DND-41 (cell line): ENCODE measurements at regions not wholly inside any gene's neighbourhood (a gene's known extent, or its start where the extent isn't known, plus 50 kb on each side); places are given as distances from the start of the nearest gene placed in this dataset.
"Not testable (repeated sequence)": the region's sequence is repeated elsewhere in the genome, so short reads cannot be mapped to it uniquely, and the experiment has no call there.

Source experiments
- EZH2 ChIP-seq: IDR thresholded peaks from 3 replicates; pipeline ENCODE4 v1.6.1; 2012; ENCODE audit warnings: borderline replicate concordance, low read depth, mild to moderate bottlenecking, moderate library complexity, low read length, inconsistent platforms; ENCODE audit not compliant: severe bottlenecking
- TF ChIP-seq, protein P1 (sequence below): IDR thresholded peaks from 2 replicates; pipeline ENCODE4 v1.5.1; 2012; ENCODE audit warnings: borderline replicate concordance, low read length, moderate library complexity, mild to moderate bottlenecking; ENCODE audit not compliant: poor library complexity, severe bottlenecking; ENCODE audit errors: extremely low read depth

DNA sequence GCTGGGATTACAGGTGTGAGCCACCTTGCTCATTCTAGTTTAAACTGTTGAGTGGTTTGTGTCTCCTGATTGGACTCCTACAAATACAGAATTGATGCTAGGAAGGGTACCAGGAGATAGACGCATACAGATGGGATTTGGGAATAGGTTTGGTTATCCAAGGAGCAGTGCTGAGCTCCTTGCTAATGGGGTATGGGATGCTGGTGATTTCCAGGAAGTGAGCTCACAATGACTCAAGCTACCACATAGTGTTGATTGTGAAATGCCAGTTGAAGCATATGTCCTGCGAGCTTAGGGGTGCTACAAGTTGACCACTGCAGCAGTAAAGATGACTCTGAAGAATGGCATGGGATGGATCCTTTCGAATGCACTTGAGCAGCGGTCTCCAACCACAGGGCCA, 75.6 kb downstream of the CCDC201 start:
- TF ChIP-seq, protein P1, sequence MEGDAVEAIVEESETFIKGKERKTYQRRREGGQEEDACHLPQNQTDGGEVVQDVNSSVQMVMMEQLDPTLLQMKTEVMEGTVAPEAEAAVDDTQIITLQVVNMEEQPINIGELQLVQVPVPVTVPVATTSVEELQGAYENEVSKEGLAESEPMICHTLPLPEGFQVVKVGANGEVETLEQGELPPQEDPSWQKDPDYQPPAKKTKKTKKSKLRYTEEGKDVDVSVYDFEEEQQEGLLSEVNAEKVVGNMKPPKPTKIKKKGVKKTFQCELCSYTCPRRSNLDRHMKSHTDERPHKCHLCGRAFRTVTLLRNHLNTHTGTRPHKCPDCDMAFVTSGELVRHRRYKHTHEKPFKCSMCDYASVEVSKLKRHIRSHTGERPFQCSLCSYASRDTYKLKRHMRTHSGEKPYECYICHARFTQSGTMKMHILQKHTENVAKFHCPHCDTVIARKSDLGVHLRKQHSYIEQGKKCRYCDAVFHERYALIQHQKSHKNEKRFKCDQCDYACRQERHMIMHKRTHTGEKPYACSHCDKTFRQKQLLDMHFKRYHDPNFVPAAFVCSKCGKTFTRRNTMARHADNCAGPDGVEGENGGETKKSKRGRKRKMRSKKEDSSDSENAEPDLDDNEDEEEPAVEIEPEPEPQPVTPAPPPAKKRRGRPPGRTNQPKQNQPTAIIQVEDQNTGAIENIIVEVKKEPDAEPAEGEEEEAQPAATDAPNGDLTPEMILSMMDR = not testable (repeated sequence)
- TF ChIP-seq EZH2 = not testable (repeated sequence)
